Stimulated activated CD8-positive, alpha-beta memory T cell treated with anti-CD3 and anti-CD28 coated beads, Interleukin-4, amount 100 ng/mL, for 4 hours (primary cell): ENCODE measurements at regions not wholly inside any gene's neighbourhood (a gene's known extent, or its start where the extent isn't known, plus 50 kb on each side); places are given as distances from the start of the nearest gene placed in this dataset.
"Not testable (repeated sequence)": the region's sequence is repeated elsewhere in the genome, so short reads cannot be mapped to it uniquely, and the experiment has no call there.

ENCODE experiments used
- DNase-seq, 2 donors: peaks; one replicate each; pipeline ENCODE4 v3.0.0-alpha.2; 2020; ENCODE audit warnings: low read depth in 2 of 2, low spot score in 1 of 2

- no peak for DNase-seq
Measured at GRCh38 chr6:168369786-168370185, 50.2 kb upstream of the DACT2 start.

GRCh38 chr6:168370310-168370991 lies 50.9 kb upstream of the DACT2 start:
- DNase-seq: peak; percentile 13 to 30

GRCh38 chr6:168371185-168371584 lies 51.6 kb upstream of the DACT2 start:
- DNase-seq: no peak

GRCh38 chr6:168371618-168371980 lies 52.0 kb upstream of the DACT2 start:
- no peak for DNase-seq

- no peak for DNase-seq
Measured at GRCh38 chr6:168371981-168372711, 52.6 kb upstream of the DACT2 start.

- DNase-seq: no peak
Measured at GRCh38 chr6:168372889-168373288, 53.3 kb upstream of the DACT2 start.

- DNase-seq: no peak
Measured at GRCh38 chr6:168373389-168373788, 53.8 kb upstream of the DACT2 start.

- no peak for DNase-seq
Measured at GRCh38 chr6:168374051-168374502, 54.5 kb upstream of the DACT2 start.

- DNase-seq: no peak
Measured at GRCh38 chr6:168374541-168375071, 55.0 kb upstream of the DACT2 start.

- no peak for DNase-seq
Measured at GRCh38 chr6:168376120-168376519, 56.5 kb upstream of the DACT2 start.

GRCh38 chr6:168376811-168377483 lies 57.4 kb upstream of the DACT2 start:
- no peak for DNase-seq

GRCh38 chr6:168377484-168377855 lies 57.9 kb upstream of the DACT2 start:
- DNase-seq: no peak

GRCh38 chr6:168377856-168378832 lies 58.6 kb upstream of the DACT2 start:
- no peak for DNase-seq

- not testable (repeated sequence) for DNase-seq
Measured at GRCh38 chr6:168379579-168379978, 60.0 kb upstream of the DACT2 start.

GRCh38 chr6:168380166-168380955 lies 60.6 kb upstream of the SMOC2 start:
- not testable (repeated sequence) for DNase-seq

- no peak for DNase-seq
Measured at GRCh38 chr6:168380956-168381605, 59.9 kb upstream of the SMOC2 start.

GRCh38 chr6:168381726-168382458 lies 59.1 kb upstream of the SMOC2 start:
- no peak for DNase-seq

- no peak for DNase-seq
Measured at GRCh38 chr6:168383062-168383854, 57.7 kb upstream of the SMOC2 start.
